ENCODE measurements at regions not wholly inside any gene's neighbourhood (a gene's known extent, or its start where the extent isn't known, plus 50 kb on each side); places are given as distances from the start of the nearest gene placed in this dataset.
A peak's percentile ranks its signal among the peaks of the same experiment; 100 is the strongest.

GRCh38 chr2:57720728-57721627 is 325.6 kb upstream of the VRK2 start (continued):
- TF ChIP-seq ZNF275 (CRISPR knock-in tag; IDR thresholded peaks at IDR 0.05; ENCODE audit: borderline replicate concordance) (no peak), GTF2F1 (IDR thresholded peaks at IDR 0.05; ENCODE audit: low read length) (no peak), FOXC1 (CRISPR knock-in tag; IDR thresholded peaks at IDR 0.05; ENCODE audit: borderline replicate concordance) (no peak), ZNF598 (CRISPR knock-in tag; IDR thresholded peaks at IDR 0.05; ENCODE audit: borderline replicate concordance) (no peak), CEBPZ (IDR thresholded peaks at IDR 0.05; ENCODE audit: low read length) (no peak), ZNF644 (CRISPR knock-in tag; IDR thresholded peaks at IDR 0.05; ENCODE audit: low read depth) (no peak), ZFP90 (CRISPR knock-in tag; IDR thresholded peaks at IDR 0.05; ENCODE audit: borderline replicate concordance) (0 out of 2 replicates have a peak, but pooled peaks have one; percentile 35), CBFB (CRISPR knock-in tag; IDR thresholded peaks at IDR 0.05) (no peak), ZNF33A (CRISPR knock-in tag; IDR thresholded peaks at IDR 0.05; ENCODE audit: borderline replicate concordance) (no peak), ZNF660 (CRISPR knock-in tag; IDR thresholded peaks at IDR 0.05; ENCODE audit: borderline replicate concordance, low read depth) (no peak), EZH2 (conservative IDR thresholded peaks at IDR 0.05; ENCODE audit: low read depth, low read length) (no peak)
